GM13976 (cell line): ENCODE measurements at regions not wholly inside any gene's neighbourhood (a gene's known extent, or its start where the extent isn't known, plus 50 kb on each side); places are given as distances from the start of the nearest gene placed in this dataset.

Source experiments
- DNase-seq: peaks from one replicate; pipeline ENCODE4 v3.0.0; 2012; ENCODE audit warnings: low spot score
- in situ Hi-C: fragments of 300-500 bp; cut with MboI; formaldehyde crosslinking; loops from one replicate; pipeline ENCODE4 v1.12.0; 2022; ENCODE audit warnings: low sequenced_read_pairs, mixed read lengths, inconsistent platforms; ENCODE audit not compliant: unreplicated experiment
- TF ChIP-seq, protein P1 (sequence below): IDR thresholded peaks from 2 replicates; pipeline ENCODE4 v1.5.1; 2012; ENCODE audit warnings: borderline replicate concordance, mild to moderate bottlenecking; ENCODE audit not compliant: insufficient read depth; ENCODE audit errors: extremely low read depth, missing control alignments, control extremely low read depth

DNA sequence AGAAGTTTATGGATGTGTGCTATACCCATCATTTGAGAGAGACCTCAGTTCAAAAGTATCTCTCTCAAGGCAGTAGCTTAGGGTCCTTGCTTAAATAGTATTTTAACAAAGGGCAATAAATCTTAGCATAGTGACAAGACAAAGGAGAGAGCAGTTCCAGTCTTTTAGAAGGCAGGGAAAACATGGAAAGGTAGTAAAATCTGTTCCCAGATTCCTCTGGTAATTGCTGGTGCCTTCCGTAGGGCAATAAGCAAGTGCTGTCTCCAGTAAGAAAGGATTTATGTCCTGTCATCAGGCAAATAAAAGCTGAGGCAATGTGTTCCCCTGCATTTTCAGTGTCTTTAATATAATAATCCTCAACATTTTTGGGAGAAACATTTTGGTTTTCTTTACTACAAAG is 149.0 kb upstream of the MPHOSPH6 start:
- no peak for DNase-seq
- TF ChIP-seq, protein P1, sequence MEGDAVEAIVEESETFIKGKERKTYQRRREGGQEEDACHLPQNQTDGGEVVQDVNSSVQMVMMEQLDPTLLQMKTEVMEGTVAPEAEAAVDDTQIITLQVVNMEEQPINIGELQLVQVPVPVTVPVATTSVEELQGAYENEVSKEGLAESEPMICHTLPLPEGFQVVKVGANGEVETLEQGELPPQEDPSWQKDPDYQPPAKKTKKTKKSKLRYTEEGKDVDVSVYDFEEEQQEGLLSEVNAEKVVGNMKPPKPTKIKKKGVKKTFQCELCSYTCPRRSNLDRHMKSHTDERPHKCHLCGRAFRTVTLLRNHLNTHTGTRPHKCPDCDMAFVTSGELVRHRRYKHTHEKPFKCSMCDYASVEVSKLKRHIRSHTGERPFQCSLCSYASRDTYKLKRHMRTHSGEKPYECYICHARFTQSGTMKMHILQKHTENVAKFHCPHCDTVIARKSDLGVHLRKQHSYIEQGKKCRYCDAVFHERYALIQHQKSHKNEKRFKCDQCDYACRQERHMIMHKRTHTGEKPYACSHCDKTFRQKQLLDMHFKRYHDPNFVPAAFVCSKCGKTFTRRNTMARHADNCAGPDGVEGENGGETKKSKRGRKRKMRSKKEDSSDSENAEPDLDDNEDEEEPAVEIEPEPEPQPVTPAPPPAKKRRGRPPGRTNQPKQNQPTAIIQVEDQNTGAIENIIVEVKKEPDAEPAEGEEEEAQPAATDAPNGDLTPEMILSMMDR: no peak
- in situ Hi-C loops: no loop called here

DNA sequence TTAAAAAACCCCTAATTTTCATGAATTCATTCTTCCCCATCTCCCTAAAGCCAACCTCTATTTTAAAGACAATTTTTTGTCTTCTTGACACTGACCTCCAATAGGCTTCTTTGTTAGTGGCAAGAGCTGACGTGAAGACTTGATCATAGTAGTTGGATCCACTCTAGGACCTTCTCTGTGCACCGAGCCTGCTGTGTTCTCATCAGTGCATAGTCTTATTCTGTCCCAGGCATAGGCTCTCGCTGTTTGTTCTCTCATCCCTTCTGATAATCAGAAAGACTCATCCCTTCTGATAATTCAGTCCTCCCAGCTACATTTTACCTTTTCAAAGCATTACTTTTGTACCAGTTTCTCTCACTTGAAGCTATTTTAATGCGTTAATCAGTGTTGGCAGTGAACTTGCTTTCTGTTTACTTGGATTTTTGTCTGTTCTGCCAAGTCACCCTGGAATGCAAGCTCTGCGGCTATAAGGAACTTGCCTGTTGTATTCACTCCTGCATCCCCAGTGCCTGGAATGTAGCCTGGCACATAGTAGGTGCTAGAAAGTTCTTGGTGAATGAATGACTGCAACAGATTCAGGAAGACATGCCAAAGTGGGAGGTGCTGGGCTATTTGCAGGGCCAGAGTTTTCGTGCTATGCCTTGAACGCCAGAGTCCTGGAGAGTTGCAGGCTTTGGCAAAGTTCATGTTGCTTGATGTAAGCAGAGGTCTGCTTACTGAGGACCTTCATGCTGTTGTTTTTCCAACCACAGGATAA is 147.6 kb upstream of the MPHOSPH6 start:
- TF ChIP-seq, protein P1: no peak
- in situ Hi-C loops: no loop called here
- DNase-seq: no peak

DNA sequence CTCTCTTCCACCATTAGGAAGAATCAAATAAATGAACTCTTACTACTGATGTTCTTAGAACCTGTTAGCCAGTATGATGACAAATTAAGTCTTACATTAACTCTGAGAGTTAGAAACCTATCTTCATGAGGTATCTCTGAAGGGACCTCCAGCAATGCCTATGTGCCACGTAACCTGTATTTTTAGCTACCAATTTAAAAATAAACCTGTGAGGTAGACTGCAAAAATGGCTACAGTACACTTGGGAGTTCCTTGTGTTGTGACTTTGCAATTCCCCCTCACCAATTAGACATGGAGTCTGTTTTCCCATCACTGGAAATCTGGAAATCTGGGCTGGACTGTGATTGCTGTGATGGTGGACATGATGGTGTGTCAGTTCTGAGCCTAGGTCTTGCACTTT is 143.7 kb upstream of the MPHOSPH6 start:
- DNase-seq: no peak
- TF ChIP-seq, protein P1: no peak
- in situ Hi-C loops: no loop called here

DNA sequence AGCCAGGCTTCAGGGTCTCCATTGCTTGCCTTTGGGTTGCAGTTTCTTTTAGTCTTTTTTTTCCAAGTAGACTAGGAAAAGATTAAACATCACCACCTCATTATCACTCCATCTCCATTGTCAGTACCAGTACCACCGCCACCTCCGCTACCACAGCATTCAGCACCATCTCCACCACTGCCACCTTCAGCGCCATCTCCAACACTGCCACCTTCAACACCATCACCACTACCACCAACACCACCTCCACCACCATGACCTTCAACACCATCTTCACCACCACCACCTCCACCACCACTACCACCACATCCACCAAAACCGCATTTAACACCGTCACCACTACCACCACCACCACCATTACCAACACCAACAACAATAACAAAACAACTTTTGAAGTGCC is 141.5 kb upstream of the MPHOSPH6 start:
- no peak for DNase-seq
- TF ChIP-seq, protein P1: no peak
- in situ Hi-C loops: no loop called here

DNA sequence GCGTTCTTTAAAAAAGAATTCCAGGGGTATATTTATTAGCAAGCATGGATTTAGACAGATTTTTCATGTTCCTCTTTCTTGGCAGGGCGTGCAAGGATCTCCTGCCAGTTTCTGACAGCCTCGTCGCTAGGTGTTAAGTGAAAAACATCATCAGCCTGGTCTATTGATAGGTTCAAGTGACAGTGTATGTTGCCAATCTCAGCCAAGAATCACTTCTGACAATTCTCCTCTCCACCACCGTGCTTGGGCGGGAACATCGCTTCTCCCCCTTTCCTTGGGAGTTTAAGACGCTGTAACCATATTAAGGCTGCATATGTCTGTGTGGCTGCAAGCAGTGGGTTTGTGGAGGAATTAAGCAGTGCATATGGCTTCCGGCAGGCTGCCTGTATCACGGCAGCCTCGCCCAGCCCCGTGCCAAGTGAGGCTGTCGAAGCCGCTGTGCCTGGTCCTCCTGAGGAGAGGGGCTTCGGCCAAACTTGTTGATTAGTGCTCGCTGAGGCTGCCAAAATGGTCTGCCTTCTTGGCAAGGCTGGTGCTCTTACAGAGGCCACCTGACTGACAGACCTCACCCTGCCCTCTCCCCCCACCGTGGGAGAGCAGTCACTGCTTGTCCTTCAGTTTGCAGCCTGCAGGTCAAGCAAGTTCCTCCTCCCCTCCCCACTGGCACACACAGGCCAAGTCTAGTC is 132.2 kb upstream of the MPHOSPH6 start:
- TF ChIP-seq, protein P1: no peak
- in situ Hi-C loops: no loop called here
- no peak for DNase-seq

DNA sequence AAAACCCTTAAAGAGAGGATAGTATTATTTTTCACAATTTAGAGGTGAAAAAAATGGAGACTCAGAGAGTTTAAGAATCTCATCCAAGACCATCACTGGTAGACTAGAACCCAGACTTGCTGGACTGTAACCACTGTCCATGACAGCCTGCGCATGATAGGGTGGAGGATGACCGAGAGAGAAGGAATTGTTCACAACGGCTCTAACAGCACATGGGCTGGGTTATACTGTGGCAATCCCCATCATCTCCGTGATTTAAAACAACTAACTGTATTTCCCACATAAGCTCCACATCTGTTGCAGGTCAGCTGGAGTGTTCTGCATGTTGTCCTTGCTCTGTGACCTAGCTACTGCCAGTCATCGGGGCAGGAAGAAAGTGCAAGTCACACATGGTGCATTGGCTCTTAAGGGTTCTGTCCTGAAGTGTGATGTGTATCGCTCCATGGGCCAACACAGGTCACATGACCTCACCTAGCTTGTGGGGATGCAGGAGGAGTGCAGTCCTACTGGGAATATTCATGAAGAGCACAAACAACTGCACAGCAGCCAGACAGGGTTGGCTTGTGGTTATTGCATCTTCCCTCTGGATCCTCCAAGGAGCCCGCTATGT is 131.2 kb upstream of the MPHOSPH6 start:
- in situ Hi-C loops: no loop called here
- TF ChIP-seq, protein P1: no peak

More for the DNA sequence above, 131.2 kb upstream of the MPHOSPH6 start:
- DNase-seq: no peak
